Karpas-422 (cell line): ENCODE measurements at regions not wholly inside any gene's neighbourhood (a gene's known extent, or its start where the extent isn't known, plus 50 kb on each side); places are given as distances from the start of the nearest gene placed in this dataset.

Experiments
- DNase-seq: peaks from one replicate; pipeline ENCODE4 v3.0.0-alpha.2; 2015
- H2AFZ ChIP-seq: fragments of 200-600 bp; sonication (generic); 2 replicates; pipeline ENCODE4 v1.6.1; 2014; ENCODE audit warnings: antibody characterized with exemption, low read length, mixed read lengths
- H3K27ac ChIP-seq: fragments of 200-600 bp; sonication (generic); 2 replicates; pipeline ENCODE4 v1.5.1; 2014; ENCODE audit warnings: mild to moderate bottlenecking, low read length, moderate library complexity
- H3K27me3 ChIP-seq: fragments of 200-600 bp; sonication (generic); 2 replicates; pipeline ENCODE4 v1.6.1; 2014; ENCODE audit warnings: low read length, mixed read lengths
- H3K36me3 ChIP-seq: fragments of 200-600 bp; sonication (generic); 2 replicates; pipeline ENCODE4 v1.6.1; 2014; ENCODE audit warnings: low read length, mixed read lengths; ENCODE audit not compliant: insufficient read depth
- H3K4me1 ChIP-seq: fragments of 200-600 bp; sonication (generic); 2 replicates; pipeline ENCODE4 v1.6.1; 2014; ENCODE audit warnings: mild to moderate bottlenecking, low read length, mixed read lengths
- H3K4me2 ChIP-seq: fragments of 200-600 bp; sonication (generic); 2 replicates; pipeline ENCODE4 v1.6.1; 2014; ENCODE audit warnings: low read length, low read depth, mild to moderate bottlenecking; ENCODE audit not compliant: poor library complexity, severe bottlenecking
- H3K4me3 ChIP-seq: fragments of 200-600 bp; sonication (generic); 2 replicates; pipeline ENCODE4 v1.5.1; 2014; ENCODE audit warnings: mild to moderate bottlenecking, antibody characterized with exemption, low read length, mixed read lengths
- H3K79me2 ChIP-seq: fragments of 200-600 bp; sonication (generic); 2 replicates; pipeline ENCODE4 v1.6.1; 2014; ENCODE audit warnings: mild to moderate bottlenecking, low read length, mixed read lengths
- H3K9ac ChIP-seq: fragments of 200-600 bp; sonication (generic); 2 replicates; pipeline ENCODE4 v1.6.0; 2014; ENCODE audit warnings: low read length
- H3K9me2 ChIP-seq: fragments of 200-600 bp; sonication (generic), shearing (Covaris generic); replicated peaks from 2 replicates; pipeline ENCODE4 v1.6.0; 2014; ENCODE audit warnings: mild to moderate bottlenecking, low read length, moderate library complexity; ENCODE audit not compliant: insufficient read depth
- H3K9me3 ChIP-seq: fragments of 300-700, 200-600 bp; sonication (generic); 2 replicates; pipeline ENCODE4 v1.6.1; 2014; ENCODE audit warnings: low read length, mixed read lengths
- H4K20me1 ChIP-seq: fragments of 200-600 bp; sonication (generic); 2 replicates; pipeline ENCODE4 v1.6.1; 2014; ENCODE audit warnings: mild to moderate bottlenecking, antibody characterized with exemption, low read length, low read depth; ENCODE audit not compliant: insufficient read depth

DNA sequence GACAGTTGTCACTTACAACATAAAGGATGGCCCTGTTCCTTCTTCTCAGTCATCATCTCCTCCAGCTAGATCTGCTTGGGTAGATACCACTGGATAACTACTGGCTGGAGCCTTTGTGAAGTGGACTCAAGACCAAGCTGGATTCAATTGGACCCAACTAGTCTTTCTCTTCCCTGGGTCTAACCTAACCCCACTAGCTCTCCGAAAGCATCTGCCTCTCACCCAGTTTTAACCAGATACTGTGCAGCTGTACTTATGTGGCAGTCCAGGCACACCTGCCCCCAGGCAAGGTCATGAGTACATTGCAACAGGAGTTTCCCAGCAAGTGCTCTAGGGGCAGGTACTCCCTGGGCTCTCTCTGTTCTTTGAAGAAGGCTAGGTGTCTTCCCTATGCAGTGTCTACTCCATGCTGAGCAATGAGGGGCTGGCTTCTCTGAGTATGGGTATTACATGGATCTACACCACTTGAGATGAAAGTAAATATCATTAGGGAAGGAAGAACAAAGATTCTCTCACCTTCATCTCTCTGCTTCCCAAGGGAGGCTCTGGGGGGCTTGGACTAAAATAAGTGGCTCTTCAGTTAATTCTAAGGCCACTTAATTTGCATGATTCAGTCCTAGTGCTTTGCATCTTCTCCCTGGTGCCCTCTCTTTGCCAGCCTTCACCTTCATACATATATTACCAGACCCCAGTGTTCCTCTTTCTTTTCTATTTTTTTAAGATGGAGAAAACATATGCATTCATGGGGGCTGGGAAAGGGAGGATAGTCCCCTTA, 236.1 kb downstream of the NXPE2 start:
- Histone ChIP-seq H4K20me1 (no peaks in the 10 kb centered on the region), H3K36me3 (no peaks in the 10 kb centered on the region), H3K9me3 (no peaks in the 10 kb centered on the region), H3K4me2 (peak overlapping the region; percentile 43), H3K27me3 (no peaks in the 10 kb centered on the region), H3K27ac (peak overlapping the region; percentile 91), H3K4me1 (peaks cover 53% of the 10 kb centered on the region), H3K9ac (peak overlapping the region; percentile 45; the same call in 1 of the 2 replicates), H3K79me2 (no peaks in the 10 kb centered on the region), H3K9me2 (no peaks in the 10 kb centered on the region), H3K4me3 (peak overlapping the region; percentile 32; the same call in 1 of the 2 replicates), H2AFZ (no peak overlapping the region)
- peak; percentile 80 for DNase-seq

DNA sequence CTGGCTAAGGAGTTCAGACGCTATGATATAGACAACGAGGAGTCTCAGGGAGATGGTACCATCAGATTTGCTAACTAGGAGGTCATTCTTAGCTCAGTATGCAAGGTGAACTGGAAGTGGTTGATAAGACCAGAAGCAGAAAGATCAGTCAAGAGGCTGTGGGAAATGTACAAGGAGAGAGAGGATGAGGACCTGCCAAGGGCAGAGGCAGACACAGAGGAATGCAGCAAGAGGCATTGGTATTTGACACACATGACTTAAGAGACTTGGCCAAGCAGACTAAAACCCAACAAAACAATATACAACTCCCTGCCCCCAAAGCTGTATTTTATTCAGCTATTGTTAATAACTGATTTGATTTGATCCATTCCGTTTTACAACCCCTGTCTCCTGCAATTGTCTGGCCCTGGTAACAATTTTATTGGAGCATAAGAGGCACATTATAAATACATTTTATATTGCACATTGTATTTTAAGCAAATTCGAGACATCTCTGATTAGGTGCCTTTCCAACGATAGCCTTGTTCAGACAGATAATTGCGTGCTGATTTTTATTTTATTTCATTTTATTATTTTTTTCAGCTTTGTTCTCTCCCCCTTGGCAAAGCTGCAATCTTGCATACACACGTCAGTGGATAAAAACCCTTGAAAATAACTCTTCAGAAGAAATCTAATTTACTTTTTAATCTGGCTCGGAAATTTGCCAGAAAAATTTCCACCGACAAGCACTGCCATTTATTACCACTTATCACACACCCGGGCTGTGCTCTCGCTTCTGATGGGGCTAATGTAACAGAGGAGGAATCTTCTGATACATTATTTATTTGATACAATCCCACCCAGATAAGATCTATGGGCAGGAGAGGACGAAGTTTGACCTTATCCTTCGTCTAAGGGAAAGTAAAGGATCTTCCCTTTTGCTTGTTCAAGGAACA, 237.8 kb downstream of the NXPE2 start:
- Histone ChIP-seq H3K4me1 (peaks cover 53% of the 10 kb centered on the region), H3K4me3 (no peak overlapping the region; the same call in 1 of the 2 replicates), H3K9me2 (no peaks in the 10 kb centered on the region), H3K9me3 (no peaks in the 10 kb centered on the region), H3K4me2 (peak overlapping the region; percentile 40), H3K36me3 (no peaks in the 10 kb centered on the region), H3K79me2 (no peaks in the 10 kb centered on the region), H3K9ac (peak overlapping the region; percentile 20; the same call in 1 of the 2 replicates), H4K20me1 (no peaks in the 10 kb centered on the region), H2AFZ (no peak overlapping the region), H3K27ac (peak overlapping the region; percentile 91), H3K27me3 (no peaks in the 10 kb centered on the region)
- DNase-seq, result no peak

DNA sequence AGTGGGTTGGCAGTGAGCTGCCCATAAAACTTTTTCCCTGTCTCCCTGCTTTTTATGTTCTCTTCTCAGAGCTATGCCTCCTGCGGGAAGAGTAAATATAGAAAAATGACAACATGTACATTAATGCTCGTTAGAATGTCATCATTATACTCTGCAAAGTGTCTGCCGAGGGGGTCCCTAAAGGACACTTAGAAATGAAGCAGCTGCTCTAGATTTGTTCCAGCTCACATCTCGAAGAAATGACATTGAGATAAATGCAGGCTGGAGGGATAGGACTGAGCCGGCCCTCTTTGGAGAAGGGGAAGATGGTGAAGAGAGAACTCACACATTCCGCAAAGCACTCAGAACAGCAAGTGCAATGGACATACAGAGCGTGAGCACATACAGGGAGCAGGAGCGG, 240.0 kb downstream of the NXPE2 start:
- Histone ChIP-seq H4K20me1 (no peaks in the 10 kb centered on the region), H2AFZ (no peak overlapping the region), H3K9me3 (no peaks in the 10 kb centered on the region), H3K9me2 (no peaks in the 10 kb centered on the region), H3K27ac (no peak overlapping the region), H3K27me3 (no peaks in the 10 kb centered on the region), H3K79me2 (no peaks in the 10 kb centered on the region), H3K9ac (no peak overlapping the region), H3K4me1 (peaks cover 48% of the 10 kb centered on the region), H3K4me2 (no peak overlapping the region), H3K36me3 (no peaks in the 10 kb centered on the region), H3K4me3 (no peak overlapping the region)
- DNase-seq, result no peak

GRCh38 chr11:114921697-114922096, 243.4 kb downstream of the NXPE2 start:
- no peak for DNase-seq
- Histone ChIP-seq H3K27ac (no peak overlapping the region), H3K4me2 (no peak overlapping the region), H3K9ac (no peak overlapping the region), H3K27me3 (no peaks in the 10 kb centered on the region), H3K36me3 (no peaks in the 10 kb centered on the region), H4K20me1 (no peaks in the 10 kb centered on the region), H3K4me3 (no peak overlapping the region), H2AFZ (no peak overlapping the region), H3K9me2 (no peaks in the 10 kb centered on the region), H3K79me2 (no peaks in the 10 kb centered on the region), H3K4me1 (peaks cover 20% of the 10 kb centered on the region), H3K9me3 (no peaks in the 10 kb centered on the region)

DNA sequence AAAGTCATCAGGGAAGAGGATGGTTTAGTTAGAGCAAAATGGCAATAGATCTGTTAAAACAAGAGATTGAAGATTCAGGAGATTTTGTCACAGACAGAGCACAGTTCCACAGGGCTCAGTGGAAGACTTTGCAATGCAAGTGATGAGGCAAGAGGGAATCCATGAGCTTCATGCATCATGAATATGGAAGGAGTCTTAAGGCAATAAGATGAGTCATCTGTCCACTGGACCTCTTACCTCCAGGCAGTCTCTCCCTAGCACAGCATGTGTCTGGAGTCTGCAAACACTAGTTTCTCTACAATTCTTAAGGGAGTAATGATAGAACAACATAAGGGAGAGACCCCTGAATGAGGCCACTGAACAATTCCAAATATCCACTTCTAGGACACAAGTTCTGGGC, 245.7 kb downstream of the NXPE2 start:
- no peak overlapping the region for H3K27ac ChIP-seq
- no peak overlapping the region for H3K4me3 ChIP-seq
- H3K9me2 ChIP-seq, result no peaks in the 10 kb centered on the region
- no peaks in the 10 kb centered on the region for H3K27me3 ChIP-seq
- peaks cover 21% of the 10 kb centered on the region for H3K4me1 ChIP-seq
- no peak for DNase-seq
- H3K9ac ChIP-seq, result no peak overlapping the region
- no peak overlapping the region for H3K4me2 ChIP-seq
- no peaks in the 10 kb centered on the region for H3K36me3 ChIP-seq
- H4K20me1 ChIP-seq, result no peaks in the 10 kb centered on the region
- H3K79me2 ChIP-seq, result no peaks in the 10 kb centered on the region
- no peaks in the 10 kb centered on the region for H3K9me3 ChIP-seq
- H2AFZ ChIP-seq, result no peak overlapping the region

DNA sequence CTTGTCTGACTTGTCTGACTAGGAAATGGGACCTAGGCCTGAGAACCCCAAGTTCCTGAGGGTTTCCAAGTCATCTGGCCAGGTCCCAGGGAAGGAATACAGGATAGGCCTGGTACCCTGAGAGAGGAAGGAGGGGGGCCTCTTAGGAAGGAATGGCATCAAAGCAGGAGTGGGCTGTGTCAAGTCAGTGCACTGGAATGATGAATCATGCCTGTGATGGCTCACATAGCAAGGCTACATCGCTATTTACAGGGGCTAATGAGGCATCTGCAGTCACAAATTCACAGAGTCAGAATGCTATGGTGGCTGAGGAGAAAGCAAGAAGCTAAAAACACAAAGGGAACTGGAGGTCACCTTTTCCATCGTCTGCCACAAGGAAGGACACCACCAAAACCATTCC, 247.3 kb downstream of the NXPE2 start:
- Histone ChIP-seq H3K4me3 (no peak overlapping the region), H3K9me2 (no peaks in the 10 kb centered on the region), H2AFZ (no peak overlapping the region), H3K79me2 (no peaks in the 10 kb centered on the region), H3K4me2 (no peak overlapping the region), H3K9ac (no peak overlapping the region), H3K4me1 (peaks cover 34% of the 10 kb centered on the region), H3K36me3 (no peaks in the 10 kb centered on the region), H3K9me3 (no peaks in the 10 kb centered on the region), H4K20me1 (no peaks in the 10 kb centered on the region), H3K27ac (no peak overlapping the region), H3K27me3 (no peaks in the 10 kb centered on the region)
- no peak for DNase-seq

DNA sequence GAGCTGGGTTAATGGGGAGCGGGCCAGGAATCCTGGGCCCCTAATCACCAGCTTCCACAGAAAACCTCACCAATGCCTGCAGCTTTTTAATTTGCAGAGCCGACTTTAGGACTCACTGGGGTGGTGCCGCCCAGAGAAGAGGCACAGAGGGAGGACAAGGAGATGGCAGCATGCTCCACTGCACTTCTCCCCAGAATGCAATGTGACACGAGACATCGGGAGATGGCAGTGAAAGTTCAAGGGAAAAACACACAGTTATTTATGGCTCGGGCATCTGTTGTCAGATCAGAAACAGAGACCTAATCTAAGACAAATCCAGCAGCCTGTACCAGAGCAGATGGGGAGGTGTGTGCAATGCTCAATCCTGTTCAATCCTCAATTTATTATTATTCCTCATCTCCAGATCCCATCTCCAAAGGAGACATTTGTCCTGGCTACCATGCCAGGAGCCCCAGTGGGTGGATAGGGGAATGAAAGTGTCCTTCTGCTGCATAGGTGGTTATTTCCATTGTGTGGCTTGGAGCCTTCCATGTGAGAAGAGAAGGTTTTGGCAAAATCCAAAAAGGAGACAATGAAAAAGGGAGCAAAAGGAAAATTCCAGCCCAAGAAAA, 250.0 kb downstream of the NXPE2 start:
- no peaks in the 10 kb centered on the region for H3K9me2 ChIP-seq
- no peaks in the 10 kb centered on the region for H3K36me3 ChIP-seq
- no peaks in the 10 kb centered on the region for H3K79me2 ChIP-seq

More for the DNA sequence above, 250.0 kb downstream of the NXPE2 start:
- no peaks in the 10 kb centered on the region for H3K9me3 ChIP-seq
- H3K4me3 ChIP-seq, result no peak overlapping the region
- no peak overlapping the region for H3K4me2 ChIP-seq
- no peak overlapping the region for H3K9ac ChIP-seq
- no peaks in the 10 kb centered on the region for H3K27me3 ChIP-seq
- H3K27ac ChIP-seq, result no peak overlapping the region
- no peaks in the 10 kb centered on the region for H4K20me1 ChIP-seq
- DNase-seq, result no peak
- no peak overlapping the region for H2AFZ ChIP-seq
- peaks cover 38% of the 10 kb centered on the region for H3K4me1 ChIP-seq
